GM10248 (cell line): ENCODE measurements at regions not wholly inside any gene's neighbourhood (a gene's known extent, or its start where the extent isn't known, plus 50 kb on each side); places are given as distances from the start of the nearest gene placed in this dataset.

Experiments
- CTCF ChIA-PET: fragments of 300-600 bp; sonication (Branson Sonifier 250); formaldehyde crosslinking; extraction: SDS; loops from one replicate; lab custom pipeline; 2021; ENCODE audit warnings: antibody characterized with exemption; lab: Yijun Ruan, JAX
- POLR2A ChIA-PET: fragments of 350-650 bp; sonication (Branson Sonifier 250); formaldehyde crosslinking; extraction: SDS; loops from one replicate; lab custom pipeline; 2020; ENCODE audit warnings: antibody characterized with exemption; lab: Yijun Ruan, JAX
- DNase-seq: peaks from one replicate; pipeline ENCODE4 v3.0.0; 2012; ENCODE audit errors: extremely low spot score
- TF ChIP-seq, protein P1 (sequence below): IDR thresholded peaks from 2 replicates; pipeline ENCODE4 v1.5.1; 2012; ENCODE audit warnings: mild to moderate bottlenecking, low read depth; ENCODE audit errors: extremely low read depth, missing control alignments, control extremely low read depth

DNA sequence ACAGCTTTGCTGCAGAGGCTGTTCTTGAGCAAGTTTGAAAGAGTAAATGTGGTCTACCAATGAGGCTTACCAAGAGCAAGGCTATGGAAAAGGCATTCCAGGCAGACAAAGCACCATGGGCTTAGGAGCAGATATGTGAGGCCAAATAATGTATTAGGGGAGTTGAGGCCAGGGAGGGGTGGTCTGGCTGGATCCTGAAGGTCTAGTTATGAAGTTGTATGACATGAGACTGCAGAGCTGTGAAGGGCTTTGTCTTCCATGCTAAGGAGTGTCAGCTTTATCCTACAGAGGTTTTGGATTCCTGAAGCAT is 51.8 kb upstream of the TSPAN2 start:
- ChIA-PET POLR2A (no interaction called here), CTCF (interaction anchor here (0.7 to 8.4 kb wide), 9 partner anchors 8 to 454 kb away, joined by 3 to 124 read pairs (median 3); no protein-coding TSS in a partner anchor)
- DNase-seq, result no peak
- TF ChIP-seq, protein P1, sequence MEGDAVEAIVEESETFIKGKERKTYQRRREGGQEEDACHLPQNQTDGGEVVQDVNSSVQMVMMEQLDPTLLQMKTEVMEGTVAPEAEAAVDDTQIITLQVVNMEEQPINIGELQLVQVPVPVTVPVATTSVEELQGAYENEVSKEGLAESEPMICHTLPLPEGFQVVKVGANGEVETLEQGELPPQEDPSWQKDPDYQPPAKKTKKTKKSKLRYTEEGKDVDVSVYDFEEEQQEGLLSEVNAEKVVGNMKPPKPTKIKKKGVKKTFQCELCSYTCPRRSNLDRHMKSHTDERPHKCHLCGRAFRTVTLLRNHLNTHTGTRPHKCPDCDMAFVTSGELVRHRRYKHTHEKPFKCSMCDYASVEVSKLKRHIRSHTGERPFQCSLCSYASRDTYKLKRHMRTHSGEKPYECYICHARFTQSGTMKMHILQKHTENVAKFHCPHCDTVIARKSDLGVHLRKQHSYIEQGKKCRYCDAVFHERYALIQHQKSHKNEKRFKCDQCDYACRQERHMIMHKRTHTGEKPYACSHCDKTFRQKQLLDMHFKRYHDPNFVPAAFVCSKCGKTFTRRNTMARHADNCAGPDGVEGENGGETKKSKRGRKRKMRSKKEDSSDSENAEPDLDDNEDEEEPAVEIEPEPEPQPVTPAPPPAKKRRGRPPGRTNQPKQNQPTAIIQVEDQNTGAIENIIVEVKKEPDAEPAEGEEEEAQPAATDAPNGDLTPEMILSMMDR, result no peak

DNA sequence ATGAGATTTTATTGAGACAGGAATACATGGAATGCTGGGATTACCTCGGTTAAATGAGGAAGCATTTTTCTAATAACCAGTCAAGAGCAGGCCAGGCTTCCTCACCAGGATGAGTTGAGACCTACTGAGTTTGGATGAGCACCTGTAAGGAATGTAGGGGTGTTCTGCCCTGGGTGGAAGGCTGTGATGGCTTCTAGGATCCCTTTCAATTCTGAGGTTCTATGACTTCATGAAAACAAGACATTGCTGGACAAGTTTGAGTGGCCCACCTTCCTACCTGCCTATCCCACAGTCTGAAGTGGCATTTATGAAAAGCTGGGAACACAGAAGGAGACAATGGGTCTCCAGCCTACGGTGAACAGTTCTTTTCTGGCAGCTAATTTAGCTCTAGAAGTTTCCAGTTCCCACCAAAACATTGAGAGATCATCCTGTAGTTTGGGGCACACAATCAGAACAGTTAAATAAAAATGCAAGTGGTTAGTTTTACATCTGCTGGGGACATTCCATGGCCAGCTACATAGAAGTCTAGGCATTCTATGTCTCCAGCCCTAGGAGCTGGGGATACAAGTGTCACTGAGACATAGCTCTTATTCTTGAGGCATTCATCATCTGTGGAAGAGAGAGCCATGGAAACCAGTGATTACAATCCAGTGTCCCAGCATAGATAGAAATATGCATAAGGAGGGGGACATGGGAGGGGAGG is 51.3 kb upstream of the TSPAN2 start:
- ChIA-PET POLR2A (no interaction called here), CTCF (interaction anchor here (0.7 to 8.4 kb wide), 9 partner anchors 8 to 631 kb away, joined by 3 to 124 read pairs (median 3); no protein-coding TSS in a partner anchor)
- TF ChIP-seq, protein P1, result no peak
- DNase-seq, result no peak

DNA sequence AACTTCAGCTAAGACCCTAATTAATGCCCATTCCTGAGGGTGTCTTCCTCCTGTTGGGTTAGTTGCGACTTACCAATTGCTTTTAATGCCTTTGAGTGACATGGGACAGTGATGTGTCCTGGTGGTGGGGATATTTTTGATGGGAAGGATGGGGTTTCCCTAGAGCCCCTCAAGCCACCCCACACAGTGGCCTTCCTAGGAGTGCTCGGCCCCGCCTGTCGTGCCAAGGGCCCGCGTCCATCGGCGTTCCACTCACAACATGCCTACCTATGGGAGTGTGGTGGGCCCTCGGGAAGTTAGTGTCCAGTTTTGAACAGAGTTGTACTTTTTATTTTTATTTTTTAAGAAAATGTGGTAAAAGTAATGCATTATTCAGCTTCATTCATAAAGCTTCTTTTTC is 50.1 kb upstream of the TSPAN2 start:
- ChIA-PET CTCF (interaction anchor here (0.9 to 8.4 kb wide), 7 partner anchors 12 to 632 kb away, joined by 3 to 124 read pairs (median 3); no protein-coding TSS in a partner anchor), POLR2A (no interaction called here)
- no peak for DNase-seq
- TF ChIP-seq, protein P1, result no peak
